K562 (cell line): ENCODE measurements at regions not wholly inside any gene's neighbourhood (a gene's known extent, or its start where the extent isn't known, plus 50 kb on each side); places are given as distances from the start of the nearest gene placed in this dataset.

Experiments used
- EP300 ChIP-seq: IDR thresholded peaks from 2 replicates; pipeline ENCODE4 v1.6.1; 2012; ENCODE audit warnings: low read length, improper control_type of control experiment
- EZH2 ChIP-seq: IDR thresholded peaks from 2 replicates; pipeline ENCODE4 v1.6.1; 2012; ENCODE audit warnings: low read depth, mild to moderate bottlenecking, inconsistent platforms, low read length, borderline replicate concordance
- MBD2 ChIP-seq: sonication (generic); IDR thresholded peaks from 2 replicates; pipeline ENCODE4 v1.6.1; 2016; ENCODE audit warnings: low read depth, borderline replicate concordance
- MIER1 ChIP-seq: fragments of 450-650 bp; IDR thresholded peaks from 2 replicates; pipeline ENCODE4 v1.6.1; 2016; ENCODE audit warnings: antibody characterized with exemption, mild to moderate bottlenecking, low read depth
- MXI1 ChIP-seq: IDR thresholded peaks from 2 replicates; pipeline ENCODE4 v1.6.1; 2011; ENCODE audit warnings: low read depth, mild to moderate bottlenecking, improper control_type of control experiment, low read length
- NR2C2 ChIP-seq, 2 experiments: fragments of 200-800 bp in 1 of 2; sonication (Bioruptor generic) in 1 of 2; sonication (generic) in 1 of 2; formaldehyde crosslinking in 1 of 2; IDR thresholded peaks; 2 replicates each; pipeline versions ENCODE4 v1.6.1 to v1.8.0; 2016 to 2022; ENCODE audit warnings: mild to moderate bottlenecking in 1 of 2, missing compliant biosample characterization in 1 of 2, missing genetic modification characterization in 1 of 2, missing genetic modification reagents in 1 of 2
- ZC3H11A ChIP-seq: IDR thresholded peaks from 2 replicates; pipeline ENCODE4 v1.6.1; 2012; ENCODE audit warnings: low read depth, low read length, improper control_type of control experiment
- ZNF3 ChIP-seq: fragments of 250-450 bp; sonication (Bioruptor Pico); IDR thresholded peaks from 2 replicates; pipeline ENCODE4 v1.5.0; 2021; ENCODE audit warnings: mild to moderate bottlenecking, moderate library complexity

DNA sequence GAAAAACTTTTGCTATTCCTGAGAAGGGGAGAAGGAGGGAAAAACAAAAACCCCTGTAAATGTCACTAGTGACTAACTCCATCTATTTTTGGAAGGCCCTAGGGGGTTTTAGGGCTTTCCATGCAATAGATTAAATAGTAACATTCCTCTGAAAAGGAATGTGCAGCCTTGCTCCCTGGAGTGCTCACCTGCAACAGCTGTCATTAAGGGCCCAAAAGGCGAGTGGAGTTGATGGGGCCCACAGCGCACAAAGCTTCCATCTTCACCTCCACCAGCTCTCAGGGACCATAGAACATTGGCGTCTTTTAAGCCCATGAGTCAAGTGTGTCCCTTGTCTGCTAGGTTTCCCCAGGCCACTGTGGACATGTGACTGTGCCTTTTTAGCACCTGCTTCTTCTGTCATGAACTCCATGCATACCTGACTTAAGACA lies 58.0 kb upstream of the IL6 start:
- TF ChIP-seq NR2C2 (CRISPR knock-in tag; IDR thresholded peaks at IDR 0.05) (no peak), NR2C2 (tag; IDR thresholded peaks at IDR 0.05) (no peak), MIER1 (no peak), ZC3H11A (no peak), MBD2 (no peak), EZH2 (no peak), EP300 (no peak), MXI1 (no peak), ZNF3 (CRISPR knock-in tag) (no peak)
